ENCODE measurements at regions not wholly inside any gene's neighbourhood (a gene's known extent, or its start where the extent isn't known, plus 50 kb on each side); places are given as distances from the start of the nearest gene placed in this dataset.

DNA sequence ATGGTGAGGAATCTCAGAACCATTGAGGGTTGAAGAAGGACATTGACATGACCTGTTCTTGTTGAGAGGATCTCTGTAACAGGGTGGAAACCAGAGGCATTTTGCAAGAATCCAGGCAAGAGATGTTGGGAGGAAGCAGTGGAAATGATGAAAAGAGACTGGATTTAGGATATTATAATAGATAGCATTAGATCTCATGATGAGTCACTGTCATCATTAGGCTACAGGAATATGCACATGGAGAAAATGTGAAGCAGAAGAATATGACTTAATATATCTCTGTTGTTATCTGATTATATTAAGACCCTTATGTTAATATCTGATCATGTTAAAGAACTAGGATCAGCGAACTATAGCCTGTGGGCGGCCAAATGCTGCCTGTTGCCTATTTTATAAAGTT, 393.0 kb upstream of the MTPN start:
- no peaks in the 10 kb centered on the region for H3K27me3 ChIP-seq
- H3K79me2 ChIP-seq = no peaks in the 10 kb centered on the region
- H3K4me2 ChIP-seq = no peak overlapping the region
- no peak overlapping the region for H3K27ac ChIP-seq
- H4K20me1 ChIP-seq (ENCODE audit: insufficient read depth, poor library complexity, severe bottlenecking) = no peaks in the 10 kb centered on the region
- no peak for DNase-seq (ENCODE audit: low spot score)
- 94% methylated on average over 2 of the region's 2 CpGs for WGBS (ENCODE audit: low lambda C conversion rate, missing lambda C conversion rate)
- H3K36me3 ChIP-seq (replicated peaks; ENCODE audit: insufficient read depth, low read depth) = no peaks in the 10 kb centered on the region
- H2AFZ ChIP-seq = no peak overlapping the region
- H3K4me3 ChIP-seq = no peak overlapping the region
- H3K4me1 ChIP-seq (ENCODE audit: insufficient read depth) = no peaks in the 10 kb centered on the region
- H3K9me3 ChIP-seq (ENCODE audit: low read depth) = no peaks in the 10 kb centered on the region
- no peaks in the 10 kb centered on the region for H3K9me2 ChIP-seq (replicated peaks; ENCODE audit: insufficient read depth)
- TF ChIP-seq, protein P1, sequence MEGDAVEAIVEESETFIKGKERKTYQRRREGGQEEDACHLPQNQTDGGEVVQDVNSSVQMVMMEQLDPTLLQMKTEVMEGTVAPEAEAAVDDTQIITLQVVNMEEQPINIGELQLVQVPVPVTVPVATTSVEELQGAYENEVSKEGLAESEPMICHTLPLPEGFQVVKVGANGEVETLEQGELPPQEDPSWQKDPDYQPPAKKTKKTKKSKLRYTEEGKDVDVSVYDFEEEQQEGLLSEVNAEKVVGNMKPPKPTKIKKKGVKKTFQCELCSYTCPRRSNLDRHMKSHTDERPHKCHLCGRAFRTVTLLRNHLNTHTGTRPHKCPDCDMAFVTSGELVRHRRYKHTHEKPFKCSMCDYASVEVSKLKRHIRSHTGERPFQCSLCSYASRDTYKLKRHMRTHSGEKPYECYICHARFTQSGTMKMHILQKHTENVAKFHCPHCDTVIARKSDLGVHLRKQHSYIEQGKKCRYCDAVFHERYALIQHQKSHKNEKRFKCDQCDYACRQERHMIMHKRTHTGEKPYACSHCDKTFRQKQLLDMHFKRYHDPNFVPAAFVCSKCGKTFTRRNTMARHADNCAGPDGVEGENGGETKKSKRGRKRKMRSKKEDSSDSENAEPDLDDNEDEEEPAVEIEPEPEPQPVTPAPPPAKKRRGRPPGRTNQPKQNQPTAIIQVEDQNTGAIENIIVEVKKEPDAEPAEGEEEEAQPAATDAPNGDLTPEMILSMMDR (IDR thresholded peaks at IDR 0.05; ENCODE audit: poor library complexity) = no peak
- TF ChIP-seq EZH2phosphoT487 (IDR thresholded peaks at IDR 0.05; ENCODE audit: low read depth, severe bottlenecking, unreplicated experiment) (no peak), EZH2 (IDR thresholded peaks at IDR 0.05; ENCODE audit: borderline replicate concordance) (no peak)

DNA sequence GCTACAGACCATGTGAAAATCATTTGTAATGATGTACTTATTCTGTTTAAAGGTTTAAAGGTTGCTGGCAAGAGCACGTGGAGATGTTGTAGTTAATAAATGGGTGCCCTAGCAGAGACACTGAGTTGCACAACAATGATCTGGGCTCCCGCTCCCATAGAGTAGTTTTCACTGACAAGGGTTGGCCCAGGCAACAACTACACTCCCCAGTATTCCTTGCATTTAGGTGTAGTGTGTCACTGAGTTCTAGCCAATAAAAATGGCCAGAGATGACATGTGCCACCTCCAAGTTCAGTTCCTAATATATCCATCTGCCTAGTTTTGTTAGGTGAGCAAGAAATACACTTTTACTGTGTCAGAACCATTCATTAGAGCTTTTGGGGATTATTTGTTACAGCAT, 392.1 kb upstream of the MTPN start:
- Histone ChIP-seq H2AFZ (no peak overlapping the region), H3K4me2 (no peak overlapping the region), H3K79me2 (no peaks in the 10 kb centered on the region), H3K27ac (no peak overlapping the region), H3K9me2 (replicated peaks; ENCODE audit: insufficient read depth) (no peaks in the 10 kb centered on the region), H3K27me3 (no peaks in the 10 kb centered on the region), H3K4me1 (ENCODE audit: insufficient read depth) (no peaks in the 10 kb centered on the region), H4K20me1 (ENCODE audit: insufficient read depth, poor library complexity, severe bottlenecking) (no peaks in the 10 kb centered on the region), H3K4me3 (no peak overlapping the region), H3K36me3 (replicated peaks; ENCODE audit: insufficient read depth, low read depth) (no peaks in the 10 kb centered on the region), H3K9me3 (ENCODE audit: low read depth) (no peaks in the 10 kb centered on the region)
- DNase-seq (ENCODE audit: low spot score) = no peak
- no peak for TF ChIP-seq EZH2phosphoT487 (IDR thresholded peaks at IDR 0.05; ENCODE audit: low read depth, severe bottlenecking, unreplicated experiment)
- TF ChIP-seq, protein P1 (IDR thresholded peaks at IDR 0.05; ENCODE audit: poor library complexity) = no peak
- 82% methylated on average over 2 of the region's 2 CpGs for WGBS (ENCODE audit: low lambda C conversion rate, missing lambda C conversion rate)

DNA sequence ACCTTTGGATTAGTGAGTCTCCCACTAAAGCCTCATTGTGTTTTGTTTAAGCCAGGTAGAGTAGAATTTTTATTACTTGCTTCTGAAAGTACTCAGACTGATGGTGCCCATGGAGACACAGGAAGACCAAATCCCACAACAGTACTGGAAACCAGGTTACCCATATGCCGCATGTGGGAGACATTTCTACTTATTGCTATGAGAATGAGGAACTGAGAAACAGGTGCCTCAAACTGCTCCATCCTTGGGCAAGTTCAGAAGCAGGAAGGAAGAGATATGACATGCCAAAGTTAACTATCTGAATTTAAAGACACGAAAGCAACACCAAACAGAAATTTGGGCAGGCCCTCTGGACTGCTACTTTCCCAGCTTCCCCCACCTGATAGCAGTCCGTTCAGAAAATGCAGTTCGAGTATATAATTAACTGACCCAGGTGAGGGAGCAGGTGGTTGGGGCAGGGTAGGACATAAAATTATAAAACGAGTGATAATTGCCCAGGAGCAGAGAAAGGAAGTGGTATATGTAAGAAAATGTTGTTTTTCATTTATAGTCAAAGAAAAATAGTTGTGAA, 382.3 kb upstream of the MTPN start:
- WGBS (ENCODE audit: low lambda C conversion rate, missing lambda C conversion rate) = 78% methylated on average over 5 of the region's 5 CpGs
- no peaks in the 10 kb centered on the region for H3K4me1 ChIP-seq (ENCODE audit: insufficient read depth)
- no peaks in the 10 kb centered on the region for H3K27me3 ChIP-seq
- DNase-seq (ENCODE audit: low spot score) = no peak
- no peaks in the 10 kb centered on the region for H4K20me1 ChIP-seq (ENCODE audit: insufficient read depth, poor library complexity, severe bottlenecking)
- H2AFZ ChIP-seq = no peak overlapping the region
- no peaks in the 10 kb centered on the region for H3K9me2 ChIP-seq (replicated peaks; ENCODE audit: insufficient read depth)
- H3K4me3 ChIP-seq = no peak overlapping the region
- no peak overlapping the region for H3K27ac ChIP-seq
- TF ChIP-seq, protein P1 (IDR thresholded peaks at IDR 0.05; ENCODE audit: poor library complexity) = no peak
- TF ChIP-seq EZH2phosphoT487 (IDR thresholded peaks at IDR 0.05; ENCODE audit: low read depth, severe bottlenecking, unreplicated experiment) = no peak
- no peaks in the 10 kb centered on the region for H3K79me2 ChIP-seq
- no peaks in the 10 kb centered on the region for H3K9me3 ChIP-seq (ENCODE audit: low read depth)
- no peaks in the 10 kb centered on the region for H3K36me3 ChIP-seq (replicated peaks; ENCODE audit: insufficient read depth, low read depth)
- H3K4me2 ChIP-seq = no peak overlapping the region

DNA sequence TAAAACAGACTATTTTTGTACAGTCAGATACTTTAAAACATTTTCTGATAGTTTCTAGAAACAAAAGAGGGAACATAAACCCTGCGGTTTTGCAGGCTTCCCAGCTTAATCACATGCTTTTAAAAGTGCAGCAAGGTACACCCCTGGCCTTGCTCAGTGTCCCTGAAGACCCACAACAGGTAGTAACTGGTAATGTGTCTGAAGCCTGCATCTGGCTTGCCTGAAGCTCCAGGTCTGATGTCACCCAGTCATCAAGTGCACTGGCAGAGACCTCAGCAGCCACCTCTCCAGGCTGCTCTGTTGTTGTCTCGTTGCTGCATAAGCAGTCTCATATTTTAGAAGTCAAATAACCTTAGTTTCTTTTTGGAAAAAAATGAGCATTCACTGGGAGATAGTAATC, 376.1 kb upstream of the MTPN start:
- 63% methylated on average over 2 of the region's 2 CpGs for WGBS (ENCODE audit: low lambda C conversion rate, missing lambda C conversion rate)
- Histone ChIP-seq H3K9me3 (ENCODE audit: low read depth) (no peaks in the 10 kb centered on the region), H4K20me1 (ENCODE audit: insufficient read depth, poor library complexity, severe bottlenecking) (no peaks in the 10 kb centered on the region), H3K36me3 (replicated peaks; ENCODE audit: insufficient read depth, low read depth) (no peaks in the 10 kb centered on the region), H3K4me2 (no peak overlapping the region), H3K79me2 (no peaks in the 10 kb centered on the region), H2AFZ (no peak overlapping the region), H3K27me3 (no peaks in the 10 kb centered on the region), H3K27ac (no peak overlapping the region), H3K4me1 (ENCODE audit: insufficient read depth) (no peaks in the 10 kb centered on the region), H3K9me2 (replicated peaks; ENCODE audit: insufficient read depth) (no peaks in the 10 kb centered on the region), H3K4me3 (no peak overlapping the region)
- DNase-seq (ENCODE audit: low spot score) = no peak
- TF ChIP-seq, protein P1 (IDR thresholded peaks at IDR 0.05; ENCODE audit: poor library complexity) = no peak
- no peak for TF ChIP-seq EZH2phosphoT487 (IDR thresholded peaks at IDR 0.05; ENCODE audit: low read depth, severe bottlenecking, unreplicated experiment)
- no peak for TF ChIP-seq EZH2 (IDR thresholded peaks at IDR 0.05; ENCODE audit: borderline replicate concordance)
